ENCODE measurements at regions not wholly inside any gene's neighbourhood (a gene's known extent, or its start where the extent isn't known, plus 50 kb on each side); places are given as distances from the start of the nearest gene placed in this dataset.

- no peak for DNase-seq
Observed at GRCh38 chr3:99111235-99111634, 209.7 kb upstream of the DCBLD2 start.

DNA sequence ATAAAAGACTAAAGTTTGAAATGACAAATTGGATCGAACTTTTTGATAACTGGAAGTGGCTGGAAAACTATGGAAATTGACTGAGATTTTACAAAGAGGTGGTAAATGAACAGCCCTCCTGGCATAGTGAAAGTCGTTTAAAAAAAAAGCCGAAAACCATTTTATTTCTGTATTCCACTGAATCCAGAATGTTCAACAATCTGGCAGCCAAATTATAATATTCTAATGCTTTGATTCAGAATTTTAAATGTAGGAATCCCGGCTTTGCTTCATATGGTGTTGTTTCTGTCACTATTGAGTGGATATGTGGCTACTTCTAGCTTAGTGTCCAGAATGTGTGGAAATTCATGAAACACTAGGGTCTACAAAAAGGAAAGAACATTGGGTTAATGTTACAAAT lies 208.9 kb upstream of the DCBLD2 start:
- no peak for DNase-seq

- DNase-seq = no peak
Observed at GRCh38 chr3:99108508-99108907, 207.0 kb upstream of the DCBLD2 start.

- no peak for DNase-seq
Observed at GRCh38 chr3:99094606-99095005, 193.1 kb upstream of the DCBLD2 start.

GRCh38 chr3:99087277-99087676 lies 185.8 kb upstream of the DCBLD2 start:
- DNase-seq = no peak

GRCh38 chr3:99084826-99085225 lies 183.3 kb upstream of the DCBLD2 start:
- no peak for DNase-seq

DNA sequence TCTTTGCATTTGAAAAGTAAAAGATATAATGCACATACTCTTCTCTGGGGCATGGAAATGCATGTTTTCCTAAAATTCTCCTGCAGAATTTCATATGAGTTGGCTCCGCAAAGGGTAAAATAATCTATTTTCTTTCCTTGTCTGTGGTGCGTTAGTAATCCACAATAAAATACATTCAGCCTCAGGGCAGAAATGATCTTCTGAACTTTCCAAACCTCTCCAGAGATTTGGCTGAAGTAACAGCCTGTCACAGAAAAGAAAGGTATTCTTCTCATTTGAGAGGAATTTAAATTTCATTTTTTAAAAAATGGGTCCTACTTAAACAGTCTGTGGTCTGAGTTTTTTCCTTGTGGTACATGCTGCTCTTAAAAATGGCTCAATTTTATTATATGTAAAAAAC lies 182.7 kb upstream of the DCBLD2 start:
- no peak for DNase-seq

DNA sequence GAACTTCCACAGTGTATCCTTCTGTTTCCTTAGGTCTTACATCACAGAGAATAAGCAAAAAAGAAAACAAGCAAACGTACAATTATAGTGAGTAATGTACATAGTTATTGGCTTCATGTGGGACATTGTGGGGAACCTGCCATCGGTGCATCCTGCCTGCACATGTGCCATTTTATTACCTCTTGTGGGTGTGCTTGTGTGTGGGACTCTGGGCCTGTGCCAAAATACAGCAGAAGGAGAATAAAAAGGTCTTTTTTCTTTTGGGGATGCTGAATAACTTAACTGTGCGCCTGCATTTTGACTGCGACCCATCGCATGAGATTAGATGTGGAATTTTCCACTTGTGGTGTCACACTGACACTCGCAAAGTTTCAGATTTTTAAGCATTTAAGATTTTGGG lies 169.6 kb upstream of the DCBLD2 start:
- DNase-seq = no peak

DNA sequence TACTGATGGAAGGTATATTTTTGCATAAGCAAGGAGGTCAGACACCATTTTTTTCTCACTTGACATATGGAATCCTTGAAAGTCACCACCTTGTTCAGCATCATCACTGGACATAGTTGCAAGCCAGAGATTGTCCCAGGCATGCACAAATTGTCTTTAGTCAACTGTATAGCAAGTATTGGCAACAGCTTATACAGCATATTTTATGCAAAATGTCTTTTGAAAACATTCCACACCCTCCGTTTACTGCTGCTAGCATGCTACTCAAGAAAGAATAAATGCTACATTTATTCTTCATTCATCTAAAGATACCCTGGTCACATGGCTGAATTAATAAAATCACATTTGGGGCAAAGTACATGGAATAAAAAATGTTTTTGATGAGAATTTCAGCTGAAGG lies 168.5 kb upstream of the DCBLD2 start:
- DNase-seq = no peak

- no peak for DNase-seq
Observed at GRCh38 chr3:99066863-99067262, 165.4 kb upstream of the DCBLD2 start.

GRCh38 chr3:99049164-99049563 lies 147.7 kb upstream of the DCBLD2 start:
- no peak for DNase-seq

DNA sequence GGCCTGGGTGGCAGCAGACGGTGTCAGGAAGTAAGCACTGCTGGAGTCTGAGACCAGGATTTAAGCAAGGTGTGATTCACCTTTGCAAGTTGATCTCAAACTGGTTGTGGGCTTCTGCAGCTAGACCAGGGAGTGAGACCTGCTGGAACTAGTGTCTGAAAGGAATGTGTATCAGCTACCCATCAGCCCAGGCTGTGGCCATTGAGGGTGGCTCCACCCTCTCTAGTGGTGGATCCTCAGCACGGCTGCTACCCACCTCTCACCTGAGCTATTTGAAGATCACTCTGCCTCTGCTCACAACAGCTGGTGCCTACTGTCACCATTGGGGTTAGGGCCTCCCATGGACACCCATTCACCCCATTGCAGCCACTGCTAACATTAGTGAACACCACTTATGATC lies 140.3 kb upstream of the DCBLD2 start:
- DNase-seq = no peak

DNA sequence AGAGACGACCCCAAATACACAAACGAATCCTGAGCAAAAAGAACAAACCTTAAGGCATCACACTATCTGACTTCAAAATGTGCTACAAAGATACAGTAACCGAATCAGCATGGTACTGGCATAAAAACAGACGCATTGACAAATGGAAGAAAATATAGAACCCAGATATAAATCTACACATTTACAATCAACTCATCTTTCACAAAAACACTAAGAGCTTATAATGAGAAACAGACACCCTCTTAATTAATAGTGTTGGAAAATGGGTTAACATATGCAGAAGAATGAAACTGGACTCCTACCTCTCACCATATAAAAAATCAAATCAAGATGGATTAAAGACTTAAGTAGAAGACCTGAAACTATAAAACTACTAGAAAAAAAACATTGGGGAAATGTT lies 130.3 kb upstream of the DCBLD2 start:
- no peak for DNase-seq

- DNase-seq = no peak
Observed at GRCh38 chr3:99023590-99024192, 122.2 kb upstream of the DCBLD2 start.

GRCh38 chr3:99021466-99021865 lies 120.0 kb upstream of the DCBLD2 start:
- no peak for DNase-seq

- no peak for DNase-seq
Observed at GRCh38 chr3:99016452-99016851, 115.0 kb upstream of the DCBLD2 start.

DNA sequence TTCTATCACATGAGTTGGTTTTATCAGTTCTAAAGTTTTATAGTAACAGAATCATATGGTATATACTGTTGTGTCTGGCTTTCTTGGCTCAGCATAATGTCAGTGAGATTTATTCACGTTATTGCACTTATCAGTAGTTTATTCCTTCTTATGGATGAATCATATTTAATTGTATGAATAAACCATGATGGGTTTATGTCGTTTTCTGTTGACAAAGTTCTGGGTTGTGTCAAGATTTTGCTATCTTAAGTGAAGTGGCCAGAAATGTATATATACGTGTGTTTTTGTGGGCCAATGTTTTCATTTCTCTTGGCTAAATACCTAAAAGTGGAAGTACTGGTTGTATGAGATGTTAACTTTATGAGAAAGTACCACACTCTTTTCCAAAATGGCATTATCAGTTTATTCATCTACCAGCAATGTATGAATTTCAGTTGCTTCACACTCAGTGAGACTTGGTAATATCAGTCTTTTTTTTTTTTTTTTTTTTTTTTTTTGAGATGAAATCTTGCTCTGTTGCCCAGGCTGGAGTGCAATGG lies 112.4 kb upstream of the DCBLD2 start:
- no peak for DNase-seq

- no peak for DNase-seq
Observed at GRCh38 chr3:99013077-99013476, 111.6 kb upstream of the DCBLD2 start.

DNA sequence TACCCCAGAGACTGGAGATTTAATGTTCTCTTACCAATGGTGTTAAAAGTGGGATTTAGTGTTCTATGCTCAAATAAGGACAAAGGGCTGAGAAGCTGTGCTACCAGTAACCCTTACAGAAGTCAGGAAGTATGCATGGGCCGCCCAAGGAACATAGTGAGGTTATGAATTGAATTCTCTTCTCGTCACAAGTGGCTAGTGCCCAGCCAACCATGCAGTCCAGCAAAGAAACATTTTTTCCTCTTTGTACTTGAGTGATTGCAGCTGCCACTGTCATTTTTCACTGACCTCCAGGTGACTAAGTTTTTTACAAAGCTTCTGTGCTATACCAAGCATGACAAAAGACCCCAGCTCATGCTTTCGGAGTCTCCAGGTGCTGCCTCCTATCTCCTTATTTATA lies 110.6 kb upstream of the DCBLD2 start:
- no peak for DNase-seq

DNA sequence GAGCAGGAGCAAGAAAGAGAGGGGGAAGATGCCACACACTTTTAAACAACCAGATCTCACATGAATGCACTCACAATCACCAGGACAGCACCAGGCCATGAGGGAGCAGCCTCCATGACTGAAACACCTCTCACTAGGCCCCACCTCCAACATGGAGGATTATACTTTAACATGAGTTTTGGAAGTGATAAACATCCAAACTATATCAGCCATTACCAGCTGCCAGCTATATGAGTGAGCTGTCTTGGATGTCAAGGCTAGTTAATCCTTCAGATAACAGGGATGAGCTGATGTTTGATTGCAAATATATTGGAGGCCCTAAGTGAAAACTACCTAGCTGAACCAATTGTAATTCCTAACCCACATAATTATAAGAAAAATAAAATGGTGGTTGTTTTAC lies 108.4 kb upstream of the DCBLD2 start:
- DNase-seq = no peak

- DNase-seq = no peak
Observed at GRCh38 chr3:99006686-99007085, 105.2 kb upstream of the DCBLD2 start.

- DNase-seq = no peak
Observed at GRCh38 chr3:98999675-99000074, 98.2 kb upstream of the DCBLD2 start.

DNA sequence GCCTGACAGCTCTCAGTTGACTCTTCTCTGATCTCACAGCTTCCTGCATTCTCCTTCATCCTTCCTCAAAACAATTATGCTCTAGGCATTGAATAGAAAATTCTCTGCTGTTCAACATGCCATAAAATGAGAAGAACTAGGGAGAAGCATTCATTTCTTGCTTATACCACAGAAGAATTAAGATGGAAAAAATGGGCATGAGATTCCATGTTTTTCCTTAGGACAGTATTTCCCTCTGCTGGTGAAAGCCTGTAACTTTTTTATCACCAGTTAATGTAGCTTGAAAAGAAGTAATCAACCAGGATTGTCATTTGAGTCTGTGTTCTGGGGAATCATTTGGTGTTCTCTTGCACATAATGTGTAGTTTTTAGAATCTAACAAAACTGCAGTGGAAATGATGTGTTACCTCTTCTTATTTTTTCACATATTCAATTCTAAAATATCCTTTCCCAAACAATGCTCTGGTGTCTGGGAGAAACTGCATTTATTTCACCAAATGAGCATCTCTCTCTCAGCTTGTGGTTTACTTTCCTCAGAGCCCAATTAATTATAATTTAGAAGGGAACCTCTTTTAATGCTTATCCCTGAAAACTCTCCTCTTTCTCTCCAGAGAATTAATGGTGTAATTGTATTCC lies 92.8 kb upstream of the DCBLD2 start:
- DNase-seq = no peak

DNA sequence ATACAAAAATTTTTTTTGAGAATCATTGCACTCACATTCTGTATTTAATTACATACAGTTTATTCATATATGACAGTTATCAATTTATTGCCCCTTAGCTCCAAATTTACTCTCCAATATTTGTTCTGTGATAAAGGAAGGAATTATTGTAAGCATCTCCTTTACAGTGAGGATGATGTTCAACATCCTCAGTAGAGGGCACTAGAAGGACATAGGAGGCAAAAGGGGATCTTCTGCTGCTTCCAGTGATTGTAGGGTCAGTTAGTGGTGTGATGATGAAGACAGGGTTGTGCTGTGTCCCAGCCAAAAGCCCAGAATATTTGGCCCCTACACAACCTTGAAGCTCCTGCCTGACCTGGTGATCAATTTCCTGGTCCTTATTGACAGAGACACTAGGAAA lies 89.9 kb upstream of the DCBLD2 start:
- DNase-seq = no peak

DNA sequence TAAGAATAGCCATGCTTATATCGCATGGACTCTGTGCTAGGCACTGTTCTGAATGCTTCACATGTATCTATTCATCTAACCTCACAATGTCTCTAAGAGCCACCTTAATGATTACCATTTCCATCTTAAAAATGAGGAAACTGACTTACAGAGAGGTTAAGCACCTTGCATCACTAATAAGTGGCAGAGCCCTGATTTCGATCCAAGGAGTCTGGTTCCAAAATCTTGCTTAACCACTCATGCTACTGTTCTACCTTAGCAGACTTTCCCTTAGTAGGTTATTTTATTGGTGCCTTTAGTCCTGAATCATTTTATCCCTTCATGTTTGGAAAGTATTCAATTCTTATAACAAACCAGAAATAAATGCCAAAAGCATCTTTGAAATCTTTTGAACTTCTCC lies 89.2 kb upstream of the DCBLD2 start:
- no peak for DNase-seq
